ENCODE measurements at regions not wholly inside any gene's neighbourhood (a gene's known extent, or its start where the extent isn't known, plus 50 kb on each side); places are given as distances from the start of the nearest gene placed in this dataset.

GRCh38 chr9:93895535-93895934 is 59.6 kb downstream of the BARX1 start:
- no peak for TF ChIP-seq CTCF (IDR thresholded peaks at IDR 0.05)
- no peak for TF ChIP-seq EP300 (IDR thresholded peaks at IDR 0.05)
- TF ChIP-seq POLR2A (IDR thresholded peaks at IDR 0.05): no peak

Measured in gastroesophageal sphincter (tissue), 3 donors.